GM23338 (cell line): ENCODE measurements at regions not wholly inside any gene's neighbourhood (a gene's known extent, or its start where the extent isn't known, plus 50 kb on each side); places are given as distances from the start of the nearest gene placed in this dataset.
"Not testable (repeated sequence)": the region's sequence is repeated elsewhere in the genome, so short reads cannot be mapped to it uniquely, and the experiment has no call there.

Experiments used
- ATAC-seq: fragments of 200-7000 bp; cut with Tn5 transposase; 3 replicates; pipeline ENCODE4 v1.9.1; 2020
- DNase-seq: peaks from one replicate; pipeline ENCODE4 v3.0.0-alpha.2; 2015; ENCODE audit warnings: low spot score
- H2AFZ ChIP-seq: fragments of 200-600 bp; sonication (generic); 2 replicates; pipeline ENCODE4 v1.8.0; 2016; ENCODE audit warnings: antibody characterized with exemption, mild to moderate bottlenecking, moderate library complexity
- H3F3A ChIP-seq: fragments of 200-600 bp; sonication (generic); replicated peaks from 2 replicates; pipeline ENCODE4 v1.8.0; 2017; ENCODE audit warnings: antibody characterized with exemption, mixed run types, low read depth
- H3K27ac ChIP-seq: fragments of 200-600 bp; sonication (generic); 2 replicates; pipeline ENCODE4 v1.6.1; 2016; ENCODE audit warnings: low read depth
- H3K27me3 ChIP-seq: fragments of 200-600 bp; sonication (generic); 2 replicates; pipeline ENCODE4 v1.8.0; 2016; ENCODE audit warnings: mild to moderate bottlenecking, mixed run types, moderate library complexity; ENCODE audit not compliant: insufficient read depth
- H3K36me3 ChIP-seq: fragments of 200-600 bp; sonication (generic); 2 replicates; pipeline ENCODE4 v1.8.0; 2016; ENCODE audit warnings: mild to moderate bottlenecking; ENCODE audit not compliant: insufficient read depth
- H3K4me1 ChIP-seq: fragments of 200-600 bp; sonication (generic); 2 replicates; pipeline ENCODE4 v1.8.0; 2016; ENCODE audit warnings: mild to moderate bottlenecking, moderate library complexity; ENCODE audit not compliant: insufficient read depth
- H3K4me2 ChIP-seq: fragments of 200-600 bp; sonication (generic); 2 replicates; pipeline ENCODE4 v1.7.1; 2017; ENCODE audit warnings: mixed run types
- H3K4me3 ChIP-seq: fragments of 200-600 bp; sonication (generic); 2 replicates; pipeline ENCODE4 v1.6.1; 2016; ENCODE audit warnings: mixed run types
- H3K79me2 ChIP-seq: fragments of 200-600 bp; sonication (generic); replicated peaks from 2 replicates; pipeline ENCODE4 v1.8.0; 2017; ENCODE audit warnings: mild to moderate bottlenecking; ENCODE audit not compliant: insufficient read depth
- H3K9me2 ChIP-seq: fragments of 200-600 bp; sonication (generic); 2 replicates; pipeline ENCODE4 v1.8.0; 2017; ENCODE audit not compliant: insufficient read depth
- H4K20me1 ChIP-seq: fragments of 200-600 bp; sonication (generic); replicated peaks from 2 replicates; pipeline ENCODE4 v1.8.0; 2017; ENCODE audit warnings: mild to moderate bottlenecking; ENCODE audit not compliant: insufficient read depth
- H3K27ac Mint-ChIP-seq: 2 replicates; pipeline ENCODE4 v1.8.0; 2020; ENCODE audit warnings: inconsistent platforms, mild to moderate bottlenecking, moderate library complexity, mixed read lengths
- H3K27me3 Mint-ChIP-seq: 3 replicates; pipeline ENCODE4 v1.8.0; 2022; ENCODE audit warnings: low read depth, mild to moderate bottlenecking, moderate library complexity, mixed read lengths, inconsistent platforms; ENCODE audit not compliant: insufficient read depth, poor library complexity
- H3K36me3 Mint-ChIP-seq: 3 replicates; pipeline ENCODE4 v1.8.0; 2021; ENCODE audit warnings: low read depth, mild to moderate bottlenecking, inconsistent platforms, moderate library complexity, mixed read lengths
- H3K4me1 Mint-ChIP-seq: 3 replicates; pipeline ENCODE4 v1.8.0; 2020; ENCODE audit warnings: mild to moderate bottlenecking, inconsistent platforms, mixed read lengths
- H3K4me3 Mint-ChIP-seq: 3 replicates; pipeline ENCODE4 v1.8.0; 2021; ENCODE audit warnings: moderate library complexity, mild to moderate bottlenecking, inconsistent platforms, mixed read lengths
- H3K9me3 Mint-ChIP-seq: 3 replicates; pipeline ENCODE4 v1.8.0; 2020; ENCODE audit warnings: moderate library complexity, mild to moderate bottlenecking, inconsistent platforms, mixed read lengths
- CREB1 ChIP-seq: fragments of 250-450 bp; sonication (Bioruptor Pico); IDR thresholded peaks from 2 replicates; pipeline ENCODE4 v1.5.0; 2020; ENCODE audit warnings: low read depth, mild to moderate bottlenecking, moderate library complexity
- CTCF ChIP-seq, 2 experiments: fragments of 200-600 bp in 1 of 2; sonication (generic) in 1 of 2; conservative IDR thresholded peaks; 2 replicates each; pipeline versions ENCODE4 v1.5.1 to v1.6.1; 2016 to 2017; ENCODE audit warnings: antibody characterized with exemption in 2 of 2, low read depth in 2 of 2, mild to moderate bottlenecking in 2 of 2, moderate library complexity in 1 of 2
- ETS1 ChIP-seq: IDR thresholded peaks from 2 replicates; pipeline ENCODE4 v1.6.1; 2016; ENCODE audit warnings: antibody characterized with exemption
- EZH2phosphoT487 ChIP-seq: fragments of 200-600 bp; sonication (generic); IDR thresholded peaks from one replicate; pipeline ENCODE4 v1.8.1; 2018; ENCODE audit warnings: antibody characterized with exemption; ENCODE audit not compliant: unreplicated experiment
- JUNB ChIP-seq: IDR thresholded peaks from one replicate; pipeline ENCODE4 v1.6.1; 2016; ENCODE audit warnings: antibody characterized with exemption; ENCODE audit not compliant: unreplicated experiment
- POLR2AphosphoS5 ChIP-seq: IDR thresholded peaks from 2 replicates; pipeline ENCODE4 v1.6.1; 2016; ENCODE audit warnings: antibody characterized with exemption, low read depth
- ZNF114 ChIP-seq: fragments of 250-450 bp; sonication (Bioruptor Pico); IDR thresholded peaks from 2 replicates; pipeline ENCODE4 v1.5.0; 2020; ENCODE audit warnings: mild to moderate bottlenecking, moderate library complexity
- ZNF331 ChIP-seq: fragments of 250-450 bp; sonication (Bioruptor Pico); IDR thresholded peaks from 2 replicates; pipeline ENCODE4 v1.5.0; 2020; ENCODE audit warnings: low read depth, mild to moderate bottlenecking, moderate library complexity
- ZNF462 ChIP-seq: fragments of 250-450 bp; sonication (Bioruptor Pico); IDR thresholded peaks from 2 replicates; pipeline ENCODE4 v1.5.0; 2020; ENCODE audit warnings: mild to moderate bottlenecking, moderate library complexity
- TF ChIP-seq, protein P1 (sequence below): IDR thresholded peaks from one replicate; pipeline ENCODE4 v1.6.1; 2018; ENCODE audit warnings: antibody characterized with exemption; ENCODE audit not compliant: unreplicated experiment

DNA sequence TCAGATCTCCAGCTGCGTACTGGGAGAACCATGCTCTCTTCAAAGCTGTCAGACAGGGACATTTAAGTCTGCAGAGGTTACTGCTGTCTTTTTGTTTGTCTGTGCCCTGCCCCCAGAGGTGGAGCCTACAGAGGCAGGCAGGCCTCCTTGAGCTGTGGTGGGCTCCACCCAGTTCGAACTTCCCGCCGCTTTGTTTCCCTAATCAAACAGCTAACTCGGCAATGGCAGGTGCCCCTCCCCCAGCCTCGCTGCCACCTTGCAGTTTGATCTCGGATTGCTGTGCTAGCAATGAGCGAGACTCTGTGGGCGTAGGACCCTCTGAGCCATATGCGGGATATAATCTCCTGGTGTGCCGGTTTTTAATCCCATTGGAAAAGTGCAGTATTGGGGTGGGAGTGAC, 387.1 kb downstream of the MLLT3 start:
- H3K4me1 ChIP-seq, H3F3A ChIP-seq, H3K4me3 ChIP-seq, ATAC-seq, H3K36me3 ChIP-seq, H3K9me2 ChIP-seq, H3K4me3 Mint-ChIP-seq, H3K27me3 Mint-ChIP-seq, DNase-seq, H3K79me2 ChIP-seq, H4K20me1 ChIP-seq, H3K27ac Mint-ChIP-seq, H2AFZ ChIP-seq, H3K27me3 ChIP-seq, H3K4me2 ChIP-seq, H3K4me1 Mint-ChIP-seq, H3K27ac ChIP-seq: not testable (repeated sequence)
- Mint-ChIP-seq H3K36me3 (peaks cover 28% of the 10 kb centered on the region), H3K9me3 (peaks cover 52% of the 10 kb centered on the region)

DNA sequence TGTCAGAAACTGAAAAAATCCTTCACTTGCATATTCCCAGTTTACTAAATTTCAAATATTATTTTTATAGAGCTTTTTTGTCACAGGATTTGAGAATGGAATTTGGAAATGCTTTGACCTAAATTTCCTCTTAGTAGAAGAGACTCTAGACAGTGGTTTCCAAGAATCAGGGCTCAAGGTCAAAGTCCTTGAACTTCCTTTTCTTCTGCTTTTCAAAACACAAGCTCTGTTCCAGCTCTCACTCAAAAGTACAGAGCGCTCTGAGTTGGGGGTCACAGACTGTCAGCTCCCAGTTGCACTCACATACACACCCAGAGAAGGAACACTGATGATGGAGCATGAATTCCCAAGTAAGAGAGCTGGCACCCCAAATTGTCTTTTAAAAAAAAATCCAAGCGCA, 394.2 kb downstream of the MLLT3 start:
- no peaks in the 10 kb centered on the region for H3F3A ChIP-seq
- Mint-ChIP-seq H3K4me3 (no peak overlapping the region), H3K36me3 (no peaks in the 10 kb centered on the region; the same call in 2 of the 3 replicates), H3K9me3 (peaks cover 10% of the 10 kb centered on the region; the same call in 2 of the 3 replicates), H3K4me1 (no peaks in the 10 kb centered on the region), H3K27me3 (no peaks in the 10 kb centered on the region), H3K27ac (no peak overlapping the region)
- no peaks in the 10 kb centered on the region for H3K79me2 ChIP-seq
- ATAC-seq (no peak), DNase-seq (no peak)
- H3K4me1 ChIP-seq = no peaks in the 10 kb centered on the region
- H3K4me2 ChIP-seq = no peak overlapping the region
- no peak overlapping the region for H3K4me3 ChIP-seq
- no peaks in the 10 kb centered on the region for H3K9me2 ChIP-seq
- H2AFZ ChIP-seq = no peak overlapping the region
- no peaks in the 10 kb centered on the region for H4K20me1 ChIP-seq
- H3K36me3 ChIP-seq = no peaks in the 10 kb centered on the region
- TF ChIP-seq ZNF114 (CRISPR knock-in tag) (no peak), CREB1 (no peak), CTCF (conservative IDR thresholded peaks at IDR 0.05; ENCODE audit: low read depth in 2 of 2) (no peak), EZH2phosphoT487 (no peak), POLR2AphosphoS5 (no peak), ETS1 (no peak), JUNB (no peak), ZNF462 (no peak), ZNF331 (no peak)
- TF ChIP-seq, protein P1, sequence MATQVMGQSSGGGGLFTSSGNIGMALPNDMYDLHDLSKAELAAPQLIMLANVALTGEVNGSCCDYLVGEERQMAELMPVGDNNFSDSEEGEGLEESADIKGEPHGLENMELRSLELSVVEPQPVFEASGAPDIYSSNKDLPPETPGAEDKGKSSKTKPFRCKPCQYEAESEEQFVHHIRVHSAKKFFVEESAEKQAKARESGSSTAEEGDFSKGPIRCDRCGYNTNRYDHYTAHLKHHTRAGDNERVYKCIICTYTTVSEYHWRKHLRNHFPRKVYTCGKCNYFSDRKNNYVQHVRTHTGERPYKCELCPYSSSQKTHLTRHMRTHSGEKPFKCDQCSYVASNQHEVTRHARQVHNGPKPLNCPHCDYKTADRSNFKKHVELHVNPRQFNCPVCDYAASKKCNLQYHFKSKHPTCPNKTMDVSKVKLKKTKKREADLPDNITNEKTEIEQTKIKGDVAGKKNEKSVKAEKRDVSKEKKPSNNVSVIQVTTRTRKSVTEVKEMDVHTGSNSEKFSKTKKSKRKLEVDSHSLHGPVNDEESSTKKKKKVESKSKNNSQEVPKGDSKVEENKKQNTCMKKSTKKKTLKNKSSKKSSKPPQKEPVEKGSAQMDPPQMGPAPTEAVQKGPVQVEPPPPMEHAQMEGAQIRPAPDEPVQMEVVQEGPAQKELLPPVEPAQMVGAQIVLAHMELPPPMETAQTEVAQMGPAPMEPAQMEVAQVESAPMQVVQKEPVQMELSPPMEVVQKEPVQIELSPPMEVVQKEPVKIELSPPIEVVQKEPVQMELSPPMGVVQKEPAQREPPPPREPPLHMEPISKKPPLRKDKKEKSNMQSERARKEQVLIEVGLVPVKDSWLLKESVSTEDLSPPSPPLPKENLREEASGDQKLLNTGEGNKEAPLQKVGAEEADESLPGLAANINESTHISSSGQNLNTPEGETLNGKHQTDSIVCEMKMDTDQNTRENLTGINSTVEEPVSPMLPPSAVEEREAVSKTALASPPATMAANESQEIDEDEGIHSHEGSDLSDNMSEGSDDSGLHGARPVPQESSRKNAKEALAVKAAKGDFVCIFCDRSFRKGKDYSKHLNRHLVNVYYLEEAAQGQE = no peak
- H3K27ac ChIP-seq = no peak overlapping the region
- H3K27me3 ChIP-seq = no peaks in the 10 kb centered on the region
